Keratinocyte (primary cell): ENCODE measurements at regions not wholly inside any gene's neighbourhood (a gene's known extent, or its start where the extent isn't known, plus 50 kb on each side); places are given as distances from the start of the nearest gene placed in this dataset.

ENCODE experiments used
- DNase-seq: peaks from one replicate; pipeline ENCODE4 v3.0.0-alpha.2; 2011; ENCODE audit warnings: low read depth, missing footprints, low spot score
- FAIRE-seq: peaks from 2 replicates; lab custom pipeline; 2011; peaks lifted over from hg19 to GRCh38; lab: Jason Lieb, UNC
- H2AFZ ChIP-seq: 2 replicates; pipeline ENCODE4 v1.6.0; 2012; ENCODE audit warnings: low read length, control low read depth, inconsistent platforms; ENCODE audit not compliant: control insufficient read depth
- H3K27ac ChIP-seq: 2 replicates; pipeline ENCODE4 v1.5.1; 2011; ENCODE audit warnings: low read length; ENCODE audit not compliant: control insufficient read depth, insufficient read depth
- H3K27me3 ChIP-seq: 3 replicates; pipeline ENCODE4 v1.6.0; 2011; ENCODE audit warnings: low read length; ENCODE audit not compliant: control insufficient read depth, insufficient read depth; ENCODE audit errors: extremely low read depth
- H3K36me3 ChIP-seq, 2 experiments: 2 replicates in 1 of 2; 3 replicates in 1 of 2; pipeline ENCODE4 v1.5.1; 2011; ENCODE audit warnings: low read length in 2 of 2, mild to moderate bottlenecking in 1 of 2; ENCODE audit not compliant: control insufficient read depth in 2 of 2, insufficient read depth in 2 of 2; ENCODE audit errors: extremely low read depth in 1 of 2
- H3K4me1 ChIP-seq: 3 replicates; pipeline ENCODE4 v1.5.1; 2011; ENCODE audit warnings: low read length; ENCODE audit not compliant: control insufficient read depth, insufficient read depth; ENCODE audit errors: extremely low read depth
- H3K4me2 ChIP-seq: 3 replicates; pipeline ENCODE4 v1.6.0; 2011; ENCODE audit warnings: low read depth, low read length; ENCODE audit not compliant: control insufficient read depth, insufficient read depth; ENCODE audit errors: extremely low read depth
- H3K4me3 ChIP-seq, 3 experiments: fragments of 200-600 bp in 1 of 3; sonication (generic) in 1 of 3; 2 replicates in 2 of 3; 3 replicates in 1 of 3; pipeline ENCODE4 v1.5.1; 2011 to 2016; ENCODE audit warnings: low read length in 3 of 3, mild to moderate bottlenecking in 3 of 3, control low read depth in 2 of 3, inconsistent platforms in 1 of 3, low read depth in 1 of 3, mixed read lengths in 1 of 3, mixed run types in 1 of 3, moderate library complexity in 1 of 3; ENCODE audit not compliant: control insufficient read depth in 2 of 3, insufficient read depth in 2 of 3; ENCODE audit errors: extremely low read depth in 1 of 3
- H3K79me2 ChIP-seq: 2 replicates; pipeline ENCODE4 v1.6.0; 2012; ENCODE audit warnings: low read length; ENCODE audit not compliant: control insufficient read depth, insufficient read depth
- H3K9ac ChIP-seq: 3 replicates; pipeline ENCODE4 v1.6.0; 2011; ENCODE audit warnings: low read length; ENCODE audit not compliant: control insufficient read depth, insufficient read depth; ENCODE audit errors: extremely low read depth
- H3K9me1 ChIP-seq: 3 replicates; pipeline ENCODE4 v1.6.0; 2011; ENCODE audit warnings: low read length; ENCODE audit not compliant: control insufficient read depth, insufficient read depth; ENCODE audit errors: extremely low read depth
- H3K9me3 ChIP-seq: 2 replicates; pipeline ENCODE4 v1.5.1; 2012; ENCODE audit warnings: low read depth, low read length; ENCODE audit not compliant: control insufficient read depth
- H4K20me1 ChIP-seq: 3 replicates; pipeline ENCODE4 v1.6.0; 2011; ENCODE audit warnings: low read length; ENCODE audit not compliant: control insufficient read depth, insufficient read depth; ENCODE audit errors: extremely low read depth
- CTCF ChIP-seq, 3 experiments: IDR thresholded peaks in 1 of 3; conservative IDR thresholded peaks in 1 of 3; optimal IDR thresholded peaks in 1 of 3; 2 replicates in 2 of 3; 3 replicates in 1 of 3; pipeline versions ENCODE3 to v1.5.1; 2011; ENCODE audit warnings: low read length in 3 of 3, mild to moderate bottlenecking in 3 of 3, moderate library complexity in 2 of 3, control low read depth in 1 of 3, inconsistent platforms in 1 of 3; ENCODE audit not compliant: insufficient read depth in 2 of 3; ENCODE audit errors: extremely low read depth in 1 of 3
- EZH2 ChIP-seq: IDR thresholded peaks from one replicate; pipeline ENCODE4 v1.6.1; 2012; ENCODE audit warnings: inconsistent platforms, mild to moderate bottlenecking, low read length, moderate library complexity
- dilution Hi-C: fragments of 300-500 bp; cut with MboI; formaldehyde crosslinking; loops from one replicate; pipeline ENCODE4 v1.7.0; 2020; ENCODE audit warnings: low sequenced_read_pairs; ENCODE audit not compliant: extremely low pct_ligation_motif_present

GRCh38 chr6:22942403-22942802 is 373.0 kb downstream of the HDGFL1 start:
- FAIRE-seq = no peak

GRCh38 chr6:22943327-22943726 is 374.0 kb downstream of the HDGFL1 start:
- Histone ChIP-seq H3K9me3 (no peaks in the 10 kb centered on the region), H3K4me2 (no peak overlapping the region), H3K27me3 (no peaks in the 10 kb centered on the region), H3K27ac (no peak overlapping the region), H4K20me1 (no peaks in the 10 kb centered on the region), H2AFZ (no peak overlapping the region), H3K36me3 (no peaks in the 10 kb centered on the region), H3K9me1 (no peaks in the 10 kb centered on the region), H3K79me2 (no peaks in the 10 kb centered on the region), H3K9ac (no peak overlapping the region), H3K4me3 (no peak overlapping the region), H3K4me1 (no peaks in the 10 kb centered on the region)
- FAIRE-seq = no peak
- dilution Hi-C loops = no loop called here
- no peak for DNase-seq
- no peak for TF ChIP-seq EZH2
- no peak for TF ChIP-seq CTCF (optimal IDR thresholded peaks at IDR 0.05 in 1 of 3, IDR thresholded peaks at IDR 0.05 in 1 of 3, conservative IDR thresholded peaks at IDR 0.05 in 1 of 3; ENCODE audit: extremely low read depth in 1 of 3, insufficient read depth in 2 of 3, low read length in 3 of 3)

More at GRCh38 chr6:22942403-22942802, 373.0 kb downstream of the HDGFL1 start:
- Histone ChIP-seq H3K9ac (no peak overlapping the region), H3K79me2 (no peaks in the 10 kb centered on the region), H3K4me2 (no peak overlapping the region), H3K9me3 (no peaks in the 10 kb centered on the region), H3K4me3 (no peak overlapping the region), H3K36me3 (no peaks in the 10 kb centered on the region), H3K9me1 (no peaks in the 10 kb centered on the region), H3K4me1 (no peaks in the 10 kb centered on the region), H4K20me1 (no peaks in the 10 kb centered on the region), H3K27me3 (no peaks in the 10 kb centered on the region), H2AFZ (no peak overlapping the region), H3K27ac (no peak overlapping the region)
- dilution Hi-C loops = no loop called here
- DNase-seq = no peak
- TF ChIP-seq EZH2 (no peak), CTCF (optimal IDR thresholded peaks at IDR 0.05 in 1 of 3, IDR thresholded peaks at IDR 0.05 in 1 of 3, conservative IDR thresholded peaks at IDR 0.05 in 1 of 3; ENCODE audit: extremely low read depth in 1 of 3, insufficient read depth in 2 of 3, low read length in 3 of 3) (no peak)
